ENCODE measurements at regions not wholly inside any gene's neighbourhood (a gene's known extent, or its start where the extent isn't known, plus 50 kb on each side); places are given as distances from the start of the nearest gene placed in this dataset.

- TF ChIP-seq CTCF (conservative IDR thresholded peaks at IDR 0.05; ENCODE audit: low read depth, low read length) (no peak), EZH2 (IDR thresholded peaks at IDR 0.05; ENCODE audit: borderline replicate concordance, low read depth, low read length, poor library complexity, severe bottlenecking) (no peak)
Observed at GRCh38 chr11:27276141-27276540, 86.9 kb downstream of the CCDC34 start.
